ENCODE measurements at regions not wholly inside any gene's neighbourhood (a gene's known extent, or its start where the extent isn't known, plus 50 kb on each side); places are given as distances from the start of the nearest gene placed in this dataset.
"Not testable (repeated sequence)": the region's sequence is repeated elsewhere in the genome, so short reads cannot be mapped to it uniquely, and the experiment has no call there.

DNA sequence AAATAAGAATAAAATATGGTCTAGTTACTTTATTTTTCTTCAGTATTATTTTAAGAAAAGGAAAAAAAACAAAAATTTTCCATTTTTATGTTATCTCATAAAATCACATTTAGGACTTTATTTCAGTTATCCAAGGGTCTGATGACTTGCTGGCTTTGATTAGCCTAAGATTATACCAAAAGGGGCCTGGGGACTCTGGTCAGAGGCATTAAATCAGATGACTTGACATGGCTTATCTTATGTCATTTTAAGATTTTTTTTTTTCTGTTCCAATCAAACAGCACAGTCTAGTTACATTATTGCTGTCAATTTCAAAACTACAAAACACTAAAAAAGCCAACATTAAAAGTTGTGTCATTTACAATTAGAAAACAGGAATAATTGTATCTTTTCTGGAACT, 725.4 kb upstream of the NR2F2 start:
- DNase-seq (ENCODE audit: low spot score), result no peak

DNA sequence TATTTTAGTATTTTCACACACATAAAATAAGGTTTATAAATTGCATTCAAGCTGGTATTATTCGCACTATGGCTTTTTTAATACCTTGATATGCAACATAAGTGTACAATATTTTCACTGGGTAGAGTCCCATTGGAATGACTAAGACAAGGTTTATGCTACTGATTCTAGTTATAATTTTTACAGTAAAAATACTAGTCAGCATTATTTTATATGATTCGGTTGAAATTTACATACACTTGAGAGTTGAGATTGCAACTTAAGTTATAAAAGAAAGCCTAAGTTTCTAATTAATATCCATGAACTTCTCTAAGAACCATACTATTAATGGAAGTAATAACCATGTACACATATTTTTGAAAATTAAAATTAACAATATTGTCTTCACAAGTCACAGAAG, 723.9 kb upstream of the NR2F2 start:
- no peak for DNase-seq (ENCODE audit: low spot score)

- DNase-seq (ENCODE audit: low spot score), result no peak
Measured at GRCh38 chr15:95608371-95608770, 722.1 kb upstream of the NR2F2 start.

- DNase-seq (ENCODE audit: low spot score), result no peak
Measured at GRCh38 chr15:95609096-95609495, 721.4 kb upstream of the NR2F2 start.

DNA sequence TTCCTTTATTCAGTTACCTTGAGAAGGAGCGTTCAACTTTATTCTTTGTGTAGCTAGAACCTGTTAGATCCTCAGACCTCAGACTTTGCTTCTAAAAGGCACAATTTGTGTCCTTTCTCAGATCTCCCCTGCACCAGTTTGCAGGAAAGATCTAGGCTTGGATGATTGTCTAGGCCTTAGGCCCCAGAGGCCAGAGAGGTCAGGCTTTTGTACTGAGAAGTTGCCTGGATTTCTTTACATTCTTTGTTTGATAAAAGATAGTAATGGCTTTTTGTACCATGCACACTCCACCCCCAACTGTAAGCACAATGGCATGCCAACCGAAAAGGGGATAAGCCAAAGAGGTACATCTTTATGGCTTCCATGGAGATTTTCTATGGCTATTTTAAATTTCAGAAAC, 719.6 kb upstream of the NR2F2 start:
- DNase-seq (ENCODE audit: low spot score), result no peak

DNA sequence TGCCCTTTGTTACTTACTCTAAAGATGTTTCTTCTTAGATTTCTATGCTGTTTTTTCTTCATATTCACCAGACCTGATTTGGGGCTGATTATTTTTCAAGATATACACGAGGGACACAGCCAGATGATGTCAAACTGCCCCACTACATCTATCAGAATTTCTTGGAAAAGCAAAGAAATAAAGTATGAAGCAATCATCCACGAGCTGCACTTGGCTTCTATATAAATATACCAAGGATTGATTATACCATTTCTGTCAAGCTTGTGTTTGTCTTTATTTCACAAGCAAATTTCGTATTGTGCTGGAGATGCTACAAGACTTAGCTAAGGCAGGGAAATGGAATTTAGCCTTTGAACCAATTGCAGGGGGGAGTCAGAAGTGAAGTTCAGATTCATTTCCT, 715.1 kb upstream of the NR2F2 start:
- no peak for DNase-seq (ENCODE audit: low spot score)

DNA sequence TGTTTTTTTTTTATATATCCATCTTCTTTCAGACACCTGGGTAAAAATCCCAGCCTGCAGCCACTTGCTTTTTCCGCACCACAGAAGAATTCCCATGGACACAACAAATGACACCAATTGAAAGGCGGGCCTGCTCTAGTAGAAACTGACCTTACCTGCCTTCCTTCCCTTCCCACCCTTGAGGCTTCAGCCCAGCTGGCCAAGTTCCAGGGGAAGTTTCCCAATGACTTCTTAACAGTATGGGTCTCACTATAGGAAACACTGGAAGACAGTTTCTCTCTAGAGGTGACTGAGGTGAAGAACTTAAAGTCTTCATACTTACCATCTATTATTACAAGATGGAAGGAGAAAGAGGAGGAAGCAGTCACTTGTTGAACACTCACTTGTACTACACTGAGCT, 714.2 kb upstream of the NR2F2 start:
- no peak for DNase-seq (ENCODE audit: low spot score)

- no peak for DNase-seq (ENCODE audit: low spot score)
Measured at GRCh38 chr15:95620934-95621579, 709.4 kb upstream of the NR2F2 start.

- DNase-seq (ENCODE audit: low spot score), result no peak
Measured at GRCh38 chr15:95622843-95623242, 707.7 kb upstream of the NR2F2 start.

DNA sequence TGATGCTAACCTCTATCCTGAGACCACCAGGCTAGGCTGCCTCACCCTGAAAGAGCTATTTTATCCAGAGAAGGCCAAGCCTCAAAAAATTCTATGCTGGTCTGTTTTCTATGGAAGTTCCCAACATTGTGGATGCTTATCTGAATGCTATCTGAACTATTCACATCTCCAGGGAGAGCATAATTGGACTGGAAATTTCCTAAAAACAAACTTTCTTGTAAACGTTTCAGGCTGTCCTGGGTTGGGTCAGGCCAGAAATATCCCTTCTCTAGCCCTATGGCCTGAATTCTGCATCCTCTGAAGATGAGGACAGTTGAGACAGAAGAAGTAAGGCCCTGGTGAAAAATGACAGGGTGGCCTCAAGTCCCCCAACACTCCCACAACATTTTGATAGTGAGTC, 706.4 kb upstream of the NR2F2 start:
- no peak for DNase-seq (ENCODE audit: low spot score)

DNA sequence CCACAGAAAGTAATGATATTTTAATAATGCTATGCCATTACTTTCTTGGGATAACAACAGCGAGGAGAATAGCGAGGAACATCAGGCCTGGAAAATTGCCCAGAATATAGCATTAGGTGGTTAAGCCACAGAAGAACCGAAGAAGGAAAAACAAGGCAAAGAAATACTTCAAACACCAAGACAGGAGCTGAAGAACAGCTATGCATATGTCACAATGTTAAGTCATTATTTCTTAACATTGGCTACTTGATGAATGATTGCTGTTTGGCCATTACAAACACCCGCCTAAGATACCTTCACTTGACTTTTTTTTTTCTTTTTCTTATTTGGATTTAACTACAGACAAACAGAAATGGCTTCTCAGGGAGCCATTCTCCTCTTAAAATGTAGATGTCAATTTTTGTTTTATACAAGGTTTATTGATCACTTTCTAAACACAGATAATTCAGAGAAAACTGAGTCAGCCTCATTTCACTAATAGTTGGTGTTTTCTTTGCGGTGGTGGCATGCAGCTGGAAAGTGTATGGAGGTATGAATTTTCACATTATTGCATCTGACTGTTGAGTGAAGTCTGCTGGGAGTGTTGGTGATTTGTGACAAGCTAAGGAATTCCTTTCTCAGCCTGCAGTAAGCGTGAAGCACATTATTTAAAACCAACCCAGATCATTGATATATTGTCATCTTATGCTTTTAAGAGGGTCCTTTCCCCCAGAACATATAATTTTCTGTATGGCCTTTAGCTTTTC, 705.7 kb upstream of the NR2F2 start:
- DNase-seq (ENCODE audit: low spot score), result no peak

GRCh38 chr15:95626501-95627361, 703.8 kb upstream of the NR2F2 start:
- no peak for DNase-seq (ENCODE audit: low spot score)

DNA sequence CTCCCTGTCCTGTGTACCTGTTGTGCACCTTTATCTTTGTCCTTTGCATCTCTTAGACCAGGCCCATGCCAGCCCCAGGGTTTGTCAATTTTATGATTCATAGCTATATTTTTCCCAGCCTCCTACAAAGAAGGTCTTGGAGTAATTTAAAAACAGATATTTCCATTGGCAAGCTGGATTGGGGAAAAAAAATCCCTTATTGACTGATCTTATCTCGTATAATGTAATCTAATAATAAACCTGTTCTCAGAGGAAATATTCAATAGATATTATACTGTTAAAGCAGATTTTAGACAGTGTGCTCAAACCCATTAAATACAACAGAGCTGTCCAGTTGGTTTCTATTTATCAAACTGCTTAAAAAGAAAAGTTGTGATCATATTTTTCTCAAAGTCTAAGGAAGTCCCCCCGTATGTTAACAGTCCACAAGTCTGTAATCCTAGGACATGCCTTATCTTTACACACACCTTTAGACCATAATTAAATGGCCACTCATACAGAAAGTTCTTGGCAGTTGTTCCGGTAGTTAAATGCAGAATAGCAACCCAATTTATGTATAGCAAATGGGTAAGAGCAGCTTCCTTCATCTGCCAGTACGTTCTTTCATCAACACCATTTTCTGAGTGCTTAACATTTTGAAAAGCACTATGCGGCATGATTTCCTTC, 700.9 kb upstream of the NR2F2 start:
- DNase-seq (ENCODE audit: low spot score), result no peak

DNA sequence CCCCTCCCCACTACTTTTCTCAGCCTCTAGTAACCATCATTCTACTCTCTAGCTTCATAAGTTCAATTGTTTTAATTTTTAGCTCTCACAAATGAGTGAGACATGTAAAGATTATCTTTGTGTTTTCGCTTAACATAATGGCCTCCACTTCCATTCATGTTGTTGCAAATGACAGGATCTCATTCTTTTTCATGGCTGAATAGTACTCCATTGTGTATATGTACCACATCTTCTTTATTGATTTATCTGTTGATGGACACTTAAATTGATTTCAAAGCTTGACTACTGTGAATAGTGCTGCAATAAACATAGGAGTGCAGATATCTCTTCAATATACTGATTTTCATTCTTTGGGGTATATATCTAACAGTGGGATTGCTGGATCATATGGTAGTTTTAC, 699.8 kb upstream of the NR2F2 start:
- DNase-seq (ENCODE audit: low spot score), result no peak

DNA sequence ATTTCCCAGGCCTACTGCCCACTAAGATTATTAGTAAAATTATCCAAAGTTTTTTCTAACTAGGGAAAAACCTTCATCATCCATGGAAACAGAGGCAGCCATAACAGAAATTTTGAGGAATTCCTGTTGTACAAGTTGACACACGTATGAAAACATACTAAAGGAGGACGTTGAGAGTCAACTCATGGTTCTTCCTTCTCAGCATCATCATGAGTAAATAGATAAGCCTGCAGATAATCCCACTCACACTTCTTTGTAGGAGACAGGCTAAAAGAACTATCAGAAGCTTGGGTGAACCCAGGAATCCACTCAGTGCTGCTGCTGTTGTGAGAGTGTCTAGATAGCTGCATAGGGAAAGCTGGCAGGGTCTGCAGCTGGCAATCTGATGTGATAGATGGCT, 694.8 kb upstream of the NR2F2 start:
- DNase-seq (ENCODE audit: low spot score), result no peak

- peak; percentile 26 for DNase-seq (ENCODE audit: low spot score)
Measured at GRCh38 chr15:95636107-95636506, 694.4 kb upstream of the NR2F2 start.

DNA sequence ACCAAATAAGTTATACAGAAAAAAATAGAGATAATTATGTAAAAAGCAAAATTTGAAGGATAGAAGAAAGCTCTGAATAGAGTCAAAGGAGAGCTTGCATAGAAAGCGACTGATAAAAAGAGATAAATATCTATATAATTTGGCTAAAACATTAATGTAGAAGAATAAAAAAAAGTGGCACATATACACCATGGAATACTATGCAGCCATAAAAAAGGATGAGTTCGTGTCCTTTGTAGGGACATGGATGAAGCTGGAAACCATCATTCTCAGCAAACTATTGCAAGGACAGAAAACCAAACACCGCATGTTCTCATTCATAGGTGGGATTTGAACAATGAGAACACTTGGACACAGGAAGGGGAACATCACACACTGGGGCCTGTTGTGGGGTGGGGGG, 693.3 kb upstream of the NR2F2 start:
- DNase-seq (ENCODE audit: low spot score), result not testable (repeated sequence)

DNA sequence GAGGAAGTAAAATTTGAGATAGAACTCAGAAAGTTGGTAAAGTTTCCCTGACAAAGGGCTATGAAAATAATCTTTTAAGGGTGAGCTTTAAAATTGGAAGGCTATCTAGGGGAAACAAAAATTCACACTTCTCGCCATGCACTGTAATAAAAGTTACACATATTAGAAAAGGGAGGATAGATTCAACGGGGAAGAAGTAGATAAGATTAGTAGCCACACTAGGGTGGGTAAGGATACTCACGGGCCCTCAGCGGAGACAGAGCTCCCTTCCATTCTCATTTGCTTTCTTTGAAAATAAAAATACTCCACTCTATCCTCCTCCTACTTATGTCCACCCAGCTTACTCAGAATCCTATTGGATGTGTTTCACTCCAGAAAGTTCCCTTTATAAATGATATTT, 691.3 kb upstream of the NR2F2 start:
- DNase-seq (ENCODE audit: low spot score), result no peak

GRCh38 chr15:95644100-95644875, 686.2 kb upstream of the NR2F2 start:
- DNase-seq (ENCODE audit: low spot score), result no peak

DNA sequence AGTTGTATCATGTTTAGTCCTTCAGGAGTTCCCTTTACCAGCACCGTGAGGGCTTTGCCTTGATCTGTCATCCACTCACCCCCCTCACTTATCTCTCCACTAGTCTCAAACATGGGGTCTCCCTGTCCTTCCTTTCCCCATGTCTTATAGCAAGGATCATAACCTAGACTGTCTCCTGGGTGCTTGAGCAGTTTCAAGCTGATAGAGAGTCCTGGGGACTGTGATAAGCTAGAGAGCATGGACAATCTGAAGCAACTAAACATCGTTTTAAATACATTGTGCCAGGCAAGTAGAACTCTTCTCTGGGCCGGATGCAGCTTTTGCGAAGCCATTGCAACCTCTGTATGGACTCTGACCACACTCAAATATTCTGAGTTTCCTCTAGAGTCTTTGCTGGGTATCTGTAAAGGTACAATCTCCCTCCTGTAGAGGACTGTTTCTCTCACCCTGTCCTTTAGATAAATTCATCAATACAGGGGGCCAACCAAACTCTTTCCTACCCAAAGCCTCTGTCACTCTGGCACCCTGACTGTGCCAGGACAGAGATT, 684.6 kb upstream of the NR2F2 start:
- no peak for DNase-seq (ENCODE audit: low spot score)

- no peak for DNase-seq (ENCODE audit: low spot score)
Measured at GRCh38 chr15:95646484-95647273, 683.8 kb upstream of the NR2F2 start.
